Upper lobe of left lung (tissue), 6 donors: ENCODE measurements at regions not wholly inside any gene's neighbourhood (a gene's known extent, or its start where the extent isn't known, plus 50 kb on each side); places are given as distances from the start of the nearest gene placed in this dataset.

Experiments
- ATAC-seq, 2 donors: fragments of 200-7000 bp; cut with Tn5 transposase; one replicate each; pipeline ENCODE4 v1.9.1; 2022; ENCODE audit warnings: mild to moderate bottlenecking in 2 of 2, moderate library complexity in 2 of 2; ENCODE audit not compliant: low FRiP score in 2 of 2
- DNase-seq, 2 donors: peaks; one replicate each; pipeline ENCODE4 v3.0.0-alpha.2; 2019 to 2020
- H3K27ac ChIP-seq, 4 donors: fragments of 200-600 bp; sonication (generic); one replicate each; pipeline ENCODE4 v1.5.1; 2016 to 2019
- H3K27me3 ChIP-seq, 4 donors: fragments of 200-600 bp; sonication (generic); one replicate each; pipeline ENCODE4 v1.5.1; 2017 to 2019
- H3K36me3 ChIP-seq, 4 donors: fragments of 200-600 bp; sonication (generic); one replicate each; pipeline ENCODE4 v1.5.1; 2016 to 2019
- H3K4me1 ChIP-seq, 4 donors: fragments of 200-600 bp; sonication (generic); one replicate each; pipeline ENCODE4 v1.5.1; 2018 to 2019
- H3K4me3 ChIP-seq, 4 donors: fragments of 200-600 bp; sonication (generic); one replicate each; pipeline ENCODE4 v1.5.1; 2017 to 2019; ENCODE audit warnings: mild to moderate bottlenecking in 2 of 4, moderate library complexity in 1 of 4
- H3K9me3 ChIP-seq, 4 donors: fragments of 200-600 bp; sonication (generic); one replicate each; pipeline ENCODE4 v1.5.1; 2018 to 2019
- EP300 ChIP-seq, 4 donors: sonication (generic); formaldehyde crosslinking; IDR thresholded peaks; one replicate each; pipeline ENCODE4 v1.5.1; 2017; ENCODE audit warnings: antibody characterized with exemption in 4 of 4, control low read depth in 2 of 4
- POLR2A ChIP-seq, 4 donors: fragments of 450-650 bp; IDR thresholded peaks; one replicate each; pipeline ENCODE4 v1.5.1; 2016 to 2017; ENCODE audit warnings: antibody characterized with exemption in 4 of 4, mild to moderate bottlenecking in 2 of 4
- POLR2AphosphoS5 ChIP-seq, 2 donors: sonication (generic); formaldehyde crosslinking; IDR thresholded peaks; one replicate each; pipeline ENCODE4 v1.5.1; 2017; ENCODE audit warnings: antibody characterized with exemption in 2 of 2
- WGBS, 2 donors: methylation state at CpG; one replicate each; pipeline ENCODE4 v1.1.5; 2017 to 2018; 5-methylcytosine and 5-hydroxymethylcytosine counted together
- TF ChIP-seq, protein P1 (sequence below), 6 experiments: fragments of 450-650 bp in 4 of 6; fragments of 200-600 bp in 2 of 6; sonication (generic) in 2 of 6; IDR thresholded peaks; one replicate each; pipeline ENCODE4 v1.5.1; 2016 to 2019; ENCODE audit warnings: antibody characterized with exemption in 6 of 6
- donor health status: DM: no; HTN: no; CAD: no; lungs with moderate emphysema.
- donor health status: DM: no; HTN: yes; CAD: no; lungs with severe emphysema.

DNA sequence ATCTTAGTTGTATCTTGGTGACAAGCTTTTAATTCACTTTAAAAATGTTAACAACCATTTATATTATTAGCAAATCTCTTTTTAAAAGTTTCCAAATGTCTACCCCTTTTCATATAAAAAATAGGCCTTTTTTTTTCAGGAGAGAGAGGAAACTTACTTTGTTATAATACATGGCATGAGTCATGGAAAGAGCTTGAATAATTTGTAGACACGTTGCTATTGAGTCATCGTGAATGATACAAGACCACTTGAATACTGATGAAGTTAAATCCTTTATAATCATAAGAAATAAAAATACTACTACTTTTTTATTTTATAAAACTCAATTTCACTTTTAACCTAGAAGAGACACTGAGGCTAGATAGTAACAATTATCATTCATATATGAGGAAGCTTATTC is 70.3 kb upstream of the BBX start:
- WGBS, 2 donors, result 89 to 95% methylated on average over 2 of the region's 2 CpGs
- H3K9me3 ChIP-seq, result no peaks in the 10 kb centered on the region
- H3K27me3 ChIP-seq, result no peaks in the 10 kb centered on the region
- no peak overlapping the region for H3K4me3 ChIP-seq
- DNase-seq (no peak), ATAC-seq (no peak)
- no peak overlapping the region for H3K27ac ChIP-seq
- H3K4me1 ChIP-seq, result no peaks in the 10 kb centered on the region
- TF ChIP-seq POLR2AphosphoS5 (IDR thresholded peaks at IDR 0.05), result no peak
- TF ChIP-seq EP300 (IDR thresholded peaks at IDR 0.05), result no peak
- TF ChIP-seq POLR2A (IDR thresholded peaks at IDR 0.05), result no peak
- TF ChIP-seq, protein P1, sequence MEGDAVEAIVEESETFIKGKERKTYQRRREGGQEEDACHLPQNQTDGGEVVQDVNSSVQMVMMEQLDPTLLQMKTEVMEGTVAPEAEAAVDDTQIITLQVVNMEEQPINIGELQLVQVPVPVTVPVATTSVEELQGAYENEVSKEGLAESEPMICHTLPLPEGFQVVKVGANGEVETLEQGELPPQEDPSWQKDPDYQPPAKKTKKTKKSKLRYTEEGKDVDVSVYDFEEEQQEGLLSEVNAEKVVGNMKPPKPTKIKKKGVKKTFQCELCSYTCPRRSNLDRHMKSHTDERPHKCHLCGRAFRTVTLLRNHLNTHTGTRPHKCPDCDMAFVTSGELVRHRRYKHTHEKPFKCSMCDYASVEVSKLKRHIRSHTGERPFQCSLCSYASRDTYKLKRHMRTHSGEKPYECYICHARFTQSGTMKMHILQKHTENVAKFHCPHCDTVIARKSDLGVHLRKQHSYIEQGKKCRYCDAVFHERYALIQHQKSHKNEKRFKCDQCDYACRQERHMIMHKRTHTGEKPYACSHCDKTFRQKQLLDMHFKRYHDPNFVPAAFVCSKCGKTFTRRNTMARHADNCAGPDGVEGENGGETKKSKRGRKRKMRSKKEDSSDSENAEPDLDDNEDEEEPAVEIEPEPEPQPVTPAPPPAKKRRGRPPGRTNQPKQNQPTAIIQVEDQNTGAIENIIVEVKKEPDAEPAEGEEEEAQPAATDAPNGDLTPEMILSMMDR (IDR thresholded peaks at IDR 0.05), result no peak
- no peaks in the 10 kb centered on the region for H3K36me3 ChIP-seq

DNA sequence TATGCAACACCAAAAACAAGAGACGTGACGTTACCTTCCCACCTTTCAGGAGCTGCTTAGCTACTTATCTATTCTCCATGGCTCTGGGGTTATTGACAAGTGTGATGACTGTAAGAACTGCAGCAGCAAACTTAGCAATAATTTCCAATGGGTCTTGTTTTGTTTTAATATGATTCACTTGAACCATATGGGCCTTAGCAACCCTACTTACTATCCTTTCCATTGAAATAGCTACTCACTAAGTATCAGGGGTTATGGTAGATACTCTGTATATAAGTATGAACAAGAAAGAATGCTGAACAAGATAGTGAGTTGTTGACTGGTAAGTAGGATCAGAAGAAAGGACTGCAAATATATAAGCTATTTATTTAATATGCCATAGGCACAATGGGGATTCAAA is 69.3 kb upstream of the BBX start:
- Histone ChIP-seq H3K36me3 (no peaks in the 10 kb centered on the region), H3K27ac (no peak overlapping the region), H3K4me3 (no peak overlapping the region), H3K9me3 (no peaks in the 10 kb centered on the region), H3K4me1 (no peaks in the 10 kb centered on the region), H3K27me3 (no peaks in the 10 kb centered on the region)
- WGBS, 2 donors, result 92 to 100% methylated on average over 2 of the region's 2 CpGs
- no peak for DNase-seq
- ATAC-seq, result no peak
- no peak for TF ChIP-seq EP300 (IDR thresholded peaks at IDR 0.05)
- no peak for TF ChIP-seq POLR2A (IDR thresholded peaks at IDR 0.05)
- TF ChIP-seq, protein P1 (IDR thresholded peaks at IDR 0.05), result no peak
- no peak for TF ChIP-seq POLR2AphosphoS5 (IDR thresholded peaks at IDR 0.05)

DNA sequence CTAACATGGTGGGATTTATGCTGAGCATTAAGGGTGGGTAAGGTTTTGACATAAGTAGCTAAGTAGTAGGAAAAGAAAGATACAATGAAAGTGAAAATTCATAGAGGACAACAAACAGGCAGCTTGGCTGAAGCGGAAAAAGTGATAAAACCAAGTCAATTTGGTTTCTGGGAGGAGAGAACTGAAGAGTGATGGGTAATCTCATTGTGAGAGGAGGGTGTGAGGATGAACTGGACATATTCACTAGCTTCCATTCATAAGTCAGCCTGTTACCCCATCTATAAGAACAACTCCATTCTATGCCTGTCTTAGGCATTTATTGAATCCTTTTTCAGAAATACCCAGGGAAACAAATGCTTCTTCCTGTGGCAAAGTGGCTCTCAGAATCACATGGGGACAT is 67.1 kb upstream of the BBX start:
- Histone ChIP-seq H3K27ac (no peak overlapping the region), H3K9me3 (no peaks in the 10 kb centered on the region), H3K27me3 (no peaks in the 10 kb centered on the region), H3K4me1 (no peaks in the 10 kb centered on the region), H3K4me3 (no peak overlapping the region), H3K36me3 (no peaks in the 10 kb centered on the region)
- WGBS, 2 donors, result 94 to 97% methylated on average over 1 of the region's 1 CpG
- TF ChIP-seq, protein P1 (IDR thresholded peaks at IDR 0.05), result no peak
- TF ChIP-seq EP300 (IDR thresholded peaks at IDR 0.05) (no peak), POLR2A (IDR thresholded peaks at IDR 0.05) (no peak), POLR2AphosphoS5 (IDR thresholded peaks at IDR 0.05) (no peak)
- ATAC-seq (no peak), DNase-seq (no peak)

DNA sequence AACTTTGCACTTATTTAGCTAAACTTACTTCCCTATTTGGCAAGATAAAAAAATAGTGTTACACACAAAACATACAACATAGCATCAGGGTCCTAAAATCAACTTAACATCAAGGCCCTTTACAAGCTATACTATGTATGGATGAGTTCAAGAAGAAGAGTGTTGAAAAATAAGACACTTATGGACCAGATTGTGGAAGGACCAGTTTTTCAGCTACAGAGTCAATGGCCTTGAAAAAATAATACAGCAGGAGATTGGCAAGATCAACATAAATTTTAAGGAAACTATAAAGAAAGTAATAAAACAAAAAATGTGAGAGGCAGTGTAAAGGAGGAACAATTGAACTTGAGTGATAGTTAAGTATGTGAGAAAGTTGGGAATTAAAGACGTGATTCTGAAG is 66.3 kb upstream of the BBX start:
- Histone ChIP-seq H3K27me3 (no peaks in the 10 kb centered on the region), H3K4me1 (no peaks in the 10 kb centered on the region), H3K9me3 (no peaks in the 10 kb centered on the region), H3K27ac (no peak overlapping the region), H3K36me3 (no peaks in the 10 kb centered on the region), H3K4me3 (no peak overlapping the region)
- TF ChIP-seq, protein P1 (IDR thresholded peaks at IDR 0.05), result no peak
- TF ChIP-seq POLR2A (IDR thresholded peaks at IDR 0.05) (no peak), EP300 (IDR thresholded peaks at IDR 0.05) (no peak), POLR2AphosphoS5 (IDR thresholded peaks at IDR 0.05) (no peak)
- ATAC-seq, result no peak
- 50 to 62% methylated on average over 1 of the region's 1 CpG for WGBS, 2 donors
- no peak for DNase-seq

DNA sequence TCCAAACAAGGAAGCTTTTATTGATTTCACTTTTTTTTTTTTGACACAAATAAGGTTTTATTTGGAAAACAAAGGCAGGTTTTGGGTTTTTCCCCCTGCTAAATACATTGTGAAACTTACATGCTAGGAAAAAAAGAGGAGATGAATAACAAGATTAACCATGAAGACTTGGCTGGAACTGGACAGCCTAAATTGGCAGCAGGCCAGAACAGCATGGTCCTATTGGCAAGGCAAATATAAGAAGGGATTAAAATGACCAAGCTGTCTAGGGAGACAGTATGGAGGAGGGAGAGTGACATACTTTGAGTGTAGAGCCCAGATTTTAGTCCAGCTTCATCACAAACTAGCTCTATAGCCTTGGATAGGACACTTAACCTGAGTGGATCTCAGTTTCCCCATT is 63.9 kb upstream of the BBX start:
- no peak for DNase-seq
- no peaks in the 10 kb centered on the region for H3K27me3 ChIP-seq
- no peak overlapping the region for H3K27ac ChIP-seq
- no peaks in the 10 kb centered on the region for H3K9me3 ChIP-seq
- no peak for ATAC-seq
- TF ChIP-seq EP300 (IDR thresholded peaks at IDR 0.05) (no peak), POLR2AphosphoS5 (IDR thresholded peaks at IDR 0.05) (no peak), POLR2A (IDR thresholded peaks at IDR 0.05) (no peak)
- no peaks in the 10 kb centered on the region for H3K36me3 ChIP-seq
- H3K4me3 ChIP-seq, result no peak overlapping the region
- no peaks in the 10 kb centered on the region for H3K4me1 ChIP-seq
